OCI-LY3 (cell line): ENCODE measurements at regions not wholly inside any gene's neighbourhood (a gene's known extent, or its start where the extent isn't known, plus 50 kb on each side); places are given as distances from the start of the nearest gene placed in this dataset.
"Not testable (repeated sequence)": the region's sequence is repeated elsewhere in the genome, so short reads cannot be mapped to it uniquely, and the experiment has no call there.

Experiments
- CTCF ChIP-seq: fragments of 200-600, 300-600 bp; sonication (generic); IDR thresholded peaks from 2 replicates; pipeline ENCODE4 v1.5.1; 2014; ENCODE audit warnings: antibody characterized with exemption, low read length, low read depth
- EZH2phosphoT487 ChIP-seq: fragments of 200-600 bp; shearing (Covaris generic); IDR thresholded peaks from 2 replicates; pipeline ENCODE4 v1.6.1; 2018; ENCODE audit warnings: antibody characterized with exemption, mixed run types, low read depth

- not testable (repeated sequence) for TF ChIP-seq CTCF, EZH2phosphoT487
Observed at GRCh38 chr11:67788341-67788695, 113.9 kb upstream of the ALDH3B2 start.
